ENCODE measurements at regions not wholly inside any gene's neighbourhood (a gene's known extent, or its start where the extent isn't known, plus 50 kb on each side); places are given as distances from the start of the nearest gene placed in this dataset.

- TF ChIP-seq, protein P1, sequence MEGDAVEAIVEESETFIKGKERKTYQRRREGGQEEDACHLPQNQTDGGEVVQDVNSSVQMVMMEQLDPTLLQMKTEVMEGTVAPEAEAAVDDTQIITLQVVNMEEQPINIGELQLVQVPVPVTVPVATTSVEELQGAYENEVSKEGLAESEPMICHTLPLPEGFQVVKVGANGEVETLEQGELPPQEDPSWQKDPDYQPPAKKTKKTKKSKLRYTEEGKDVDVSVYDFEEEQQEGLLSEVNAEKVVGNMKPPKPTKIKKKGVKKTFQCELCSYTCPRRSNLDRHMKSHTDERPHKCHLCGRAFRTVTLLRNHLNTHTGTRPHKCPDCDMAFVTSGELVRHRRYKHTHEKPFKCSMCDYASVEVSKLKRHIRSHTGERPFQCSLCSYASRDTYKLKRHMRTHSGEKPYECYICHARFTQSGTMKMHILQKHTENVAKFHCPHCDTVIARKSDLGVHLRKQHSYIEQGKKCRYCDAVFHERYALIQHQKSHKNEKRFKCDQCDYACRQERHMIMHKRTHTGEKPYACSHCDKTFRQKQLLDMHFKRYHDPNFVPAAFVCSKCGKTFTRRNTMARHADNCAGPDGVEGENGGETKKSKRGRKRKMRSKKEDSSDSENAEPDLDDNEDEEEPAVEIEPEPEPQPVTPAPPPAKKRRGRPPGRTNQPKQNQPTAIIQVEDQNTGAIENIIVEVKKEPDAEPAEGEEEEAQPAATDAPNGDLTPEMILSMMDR (IDR thresholded peaks at IDR 0.05 in 2 of 3, conservative IDR thresholded peaks at IDR 0.05 in 1 of 3; ENCODE audit: control insufficient read depth in 2 of 3, extremely low read depth in 1 of 3, insufficient read depth in 1 of 3, low read depth in 3 of 3, low read length in 3 of 3): no peak
- TF ChIP-seq POLR2A (IDR thresholded peaks at IDR 0.05; ENCODE audit: low read depth, low read length): no peak
- TF ChIP-seq SIN3A (IDR thresholded peaks at IDR 0.05; ENCODE audit: low read depth, low read length): no peak
- no peak for TF ChIP-seq SREBF2 (IDR thresholded peaks at IDR 0.05; ENCODE audit: low read length)
- TF ChIP-seq SUZ12 (IDR thresholded peaks at IDR 0.05; ENCODE audit: unreplicated experiment): no peak
- TF ChIP-seq USF2 (IDR thresholded peaks at IDR 0.05; ENCODE audit: borderline replicate concordance, low read depth, low read length): no peak
- no peak for TF ChIP-seq BACH1 (IDR thresholded peaks at IDR 0.05; ENCODE audit: borderline replicate concordance)
- no peak for TF ChIP-seq ESRRA (IDR thresholded peaks at IDR 0.05; ENCODE audit: low read length)
- TF ChIP-seq HCFC1 (IDR thresholded peaks at IDR 0.05; ENCODE audit: low read length): no peak
- TF ChIP-seq ATF7 (IDR thresholded peaks at IDR 0.05; ENCODE audit: low read depth): no peak
Measured at GRCh38 chr2:133985563-133985962, 268.3 kb upstream of the MGAT5 start.

Measured in GM12878 (cell line).